Lower leg skin (tissue), 3 donors: ENCODE measurements at regions not wholly inside any gene's neighbourhood (a gene's known extent, or its start where the extent isn't known, plus 50 kb on each side); places are given as distances from the start of the nearest gene placed in this dataset.

ENCODE experiments used
- POLR2A ChIP-seq, 2 donors: fragments of 450-650 bp; IDR thresholded peaks; one replicate each; pipeline ENCODE4 v1.6.1; 2016 to 2017; ENCODE audit warnings: antibody characterized with exemption in 2 of 2, mild to moderate bottlenecking in 1 of 2, moderate library complexity in 1 of 2
- TF ChIP-seq, protein P1 (sequence below), 3 donors: fragments of 450-650 bp; IDR thresholded peaks; one replicate each; pipeline ENCODE4 v1.5.1; 2016; ENCODE audit warnings: antibody characterized with exemption in 3 of 3, mild to moderate bottlenecking in 3 of 3, moderate library complexity in 2 of 3

DNA sequence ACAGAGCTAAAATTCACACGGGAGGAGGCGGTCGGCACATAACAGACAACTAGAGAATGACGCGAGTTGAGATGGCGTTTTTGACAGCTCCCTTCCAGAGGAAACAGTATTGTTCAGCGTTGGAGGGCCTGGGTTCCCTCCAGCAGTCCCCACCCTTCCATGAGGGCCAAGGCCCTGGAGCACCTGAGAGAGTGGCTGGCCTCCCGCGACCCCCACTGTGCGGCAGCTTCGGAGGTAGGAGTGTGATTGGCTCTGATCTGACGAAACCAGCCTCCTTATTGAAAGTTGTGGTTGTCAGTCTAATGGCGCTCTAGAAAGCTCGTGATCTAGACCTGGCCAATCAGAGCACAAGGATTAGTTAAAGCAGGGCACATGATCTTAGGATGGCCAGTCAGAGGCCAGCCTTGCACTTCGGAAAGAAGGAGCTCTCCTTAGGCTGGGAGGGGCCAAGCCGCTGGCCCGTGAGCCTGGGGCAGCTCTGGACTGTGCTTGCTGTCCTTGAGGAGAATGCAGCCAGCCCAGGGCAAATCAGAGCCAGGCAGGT is 104.5 kb upstream of the CELF4 start:
- TF ChIP-seq, protein P1, sequence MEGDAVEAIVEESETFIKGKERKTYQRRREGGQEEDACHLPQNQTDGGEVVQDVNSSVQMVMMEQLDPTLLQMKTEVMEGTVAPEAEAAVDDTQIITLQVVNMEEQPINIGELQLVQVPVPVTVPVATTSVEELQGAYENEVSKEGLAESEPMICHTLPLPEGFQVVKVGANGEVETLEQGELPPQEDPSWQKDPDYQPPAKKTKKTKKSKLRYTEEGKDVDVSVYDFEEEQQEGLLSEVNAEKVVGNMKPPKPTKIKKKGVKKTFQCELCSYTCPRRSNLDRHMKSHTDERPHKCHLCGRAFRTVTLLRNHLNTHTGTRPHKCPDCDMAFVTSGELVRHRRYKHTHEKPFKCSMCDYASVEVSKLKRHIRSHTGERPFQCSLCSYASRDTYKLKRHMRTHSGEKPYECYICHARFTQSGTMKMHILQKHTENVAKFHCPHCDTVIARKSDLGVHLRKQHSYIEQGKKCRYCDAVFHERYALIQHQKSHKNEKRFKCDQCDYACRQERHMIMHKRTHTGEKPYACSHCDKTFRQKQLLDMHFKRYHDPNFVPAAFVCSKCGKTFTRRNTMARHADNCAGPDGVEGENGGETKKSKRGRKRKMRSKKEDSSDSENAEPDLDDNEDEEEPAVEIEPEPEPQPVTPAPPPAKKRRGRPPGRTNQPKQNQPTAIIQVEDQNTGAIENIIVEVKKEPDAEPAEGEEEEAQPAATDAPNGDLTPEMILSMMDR (IDR thresholded peaks at IDR 0.05) = no peak
- no peak for TF ChIP-seq POLR2A (IDR thresholded peaks at IDR 0.05)
